Breast epithelium (tissue), 4 donors: ENCODE measurements at regions not wholly inside any gene's neighbourhood (a gene's known extent, or its start where the extent isn't known, plus 50 kb on each side); places are given as distances from the start of the nearest gene placed in this dataset.

Source experiments
- DNase-seq, 2 donors: peaks; one replicate each; pipeline ENCODE4 v3.0.0-alpha.2; 2019; ENCODE audit warnings: low spot score in 2 of 2
- H3K27ac ChIP-seq, 2 donors: fragments of 200-600 bp; sonication (generic) in 1 of 2; one replicate each; pipeline ENCODE4 v1.5.1; 2016 to 2019; ENCODE audit warnings: mild to moderate bottlenecking in 1 of 2
- H3K27me3 ChIP-seq, 2 donors: fragments of 200-600 bp; sonication (generic) in 1 of 2; one replicate each; pipeline versions ENCODE4 v1.5.1 to v1.6.0; 2017 to 2019; ENCODE audit warnings: control low read depth in 1 of 2, mild to moderate bottlenecking in 1 of 2
- H3K36me3 ChIP-seq: fragments of 200-600 bp; one replicate; pipeline ENCODE4 v1.5.1; 2019
- H3K4me1 ChIP-seq, 2 donors: fragments of 200-600 bp; sonication (generic); one replicate each; pipeline ENCODE4 v1.5.1; 2016 to 2019; ENCODE audit warnings: control low read depth in 1 of 2
- H3K4me3 ChIP-seq, 3 donors: fragments of 200-600 bp; sonication (generic); 1 replicate in 2 of 3; 2 replicates in 1 of 3; pipeline ENCODE4 v1.5.1; 2016 to 2019; ENCODE audit warnings: mild to moderate bottlenecking in 3 of 3, moderate library complexity in 2 of 3
- H3K9me3 ChIP-seq, 2 donors: fragments of 200-600 bp; sonication (generic) in 1 of 2; one replicate each; pipeline ENCODE4 v1.5.1; 2016 to 2019; ENCODE audit warnings: control low read depth in 1 of 2
- CTCF ChIP-seq, 3 donors: fragments of 450-650 bp; IDR thresholded peaks; one replicate each; pipeline ENCODE4 v1.5.1; 2016 to 2017; ENCODE audit warnings: antibody characterized with exemption in 3 of 3, mild to moderate bottlenecking in 3 of 3, moderate library complexity in 3 of 3
- POLR2A ChIP-seq: fragments of 450-650 bp; IDR thresholded peaks from one replicate; pipeline ENCODE4 v1.6.1; 2016; ENCODE audit warnings: antibody characterized with exemption, mild to moderate bottlenecking, moderate library complexity
- POLR2AphosphoS5 ChIP-seq, 3 donors: sonication (generic); formaldehyde crosslinking; IDR thresholded peaks; one replicate each; pipeline ENCODE4 v1.6.1; 2017; ENCODE audit warnings: antibody characterized with exemption in 3 of 3
- intact Hi-C: fragments of 100-400 bp; cut with DNase I; formaldehyde crosslinking; loops from one replicate; pipeline ENCODE4 v1.15.1; 2023; ENCODE audit warnings: low total_unique reads

- Histone ChIP-seq H3K4me1 (no peaks in the 10 kb centered on the region), H3K9me3 (peaks cover 0 to 5% of the 10 kb centered on the region in 2 donors), H3K36me3 (no peaks in the 10 kb centered on the region), H3K27ac (no peak overlapping the region), H3K27me3 (no peaks in the 10 kb centered on the region), H3K4me3 (no peak overlapping the region)
- intact Hi-C loops: no loop called here
- TF ChIP-seq POLR2AphosphoS5 (IDR thresholded peaks at IDR 0.05) (no peak), POLR2A (no peak), CTCF (IDR thresholded peaks at IDR 0.05) (no peak)
- DNase-seq: no peak
Measured at GRCh38 chr2:122367646-122368010, 612.2 kb downstream of the TSN start.

DNA sequence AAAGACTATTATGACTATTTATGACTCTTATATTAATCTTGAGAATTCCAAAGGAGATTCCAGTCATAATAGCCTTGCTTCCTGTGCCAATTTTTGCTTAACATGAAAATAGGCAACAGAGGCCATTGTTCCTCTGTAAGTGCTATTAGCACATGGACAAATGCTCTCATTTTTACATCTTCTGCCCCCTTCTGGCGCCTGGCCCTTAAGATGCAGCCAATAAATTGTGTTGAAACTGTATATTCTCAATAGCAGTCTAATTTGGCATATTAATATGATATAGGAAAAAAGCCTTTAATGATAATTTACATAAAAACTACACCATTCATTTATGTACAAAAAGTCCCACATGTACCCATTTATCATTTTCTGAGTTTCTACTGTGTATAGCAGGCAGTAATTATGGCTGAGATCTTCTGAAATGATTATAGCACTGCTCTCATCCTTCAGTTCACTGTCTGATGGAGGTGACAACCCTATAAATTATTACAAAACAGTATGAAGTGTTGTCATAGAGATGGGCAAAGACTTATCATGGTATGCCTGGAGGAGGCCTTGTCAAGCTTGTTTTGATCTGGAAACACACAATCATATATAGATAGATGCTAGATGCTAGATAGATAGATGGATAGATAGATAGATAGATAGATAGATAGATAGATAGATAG, 613.3 kb downstream of the TSN start:
- TF ChIP-seq CTCF (IDR thresholded peaks at IDR 0.05): no peak
- TF ChIP-seq POLR2A: no peak
- DNase-seq: no peak
- Histone ChIP-seq H3K4me3 (no peak overlapping the region), H3K27ac (no peak overlapping the region), H3K27me3 (no peaks in the 10 kb centered on the region), H3K9me3 (peaks cover 0 to 5% of the 10 kb centered on the region in 2 donors), H3K4me1 (no peaks in the 10 kb centered on the region), H3K36me3 (no peaks in the 10 kb centered on the region)
- intact Hi-C loops: no loop called here

DNA sequence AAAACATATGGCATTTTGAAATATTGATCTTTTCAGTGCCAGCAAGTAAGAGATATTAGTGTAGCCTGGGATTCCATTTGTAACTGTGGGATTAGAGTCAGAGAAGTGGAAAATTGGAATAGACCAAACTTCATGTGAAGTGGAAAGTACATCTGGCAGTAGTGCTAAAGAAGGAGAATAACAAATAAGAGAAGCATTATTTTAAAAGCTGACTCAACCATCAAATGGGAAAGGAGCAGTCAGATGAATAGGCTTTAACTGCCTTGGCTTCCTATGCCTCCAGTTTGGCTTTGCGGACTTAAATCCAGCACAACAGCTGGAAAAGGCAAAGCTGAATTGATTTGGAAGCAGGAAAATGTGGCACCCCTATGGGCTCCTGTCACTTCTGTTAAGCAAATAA, 623.1 kb downstream of the TSN start:
- Histone ChIP-seq H3K27me3 (no peaks in the 10 kb centered on the region), H3K9me3 (no peaks in the 10 kb centered on the region), H3K27ac (no peak overlapping the region), H3K4me3 (no peak overlapping the region), H3K36me3 (no peaks in the 10 kb centered on the region), H3K4me1 (no peaks in the 10 kb centered on the region)
- no peak for DNase-seq
- TF ChIP-seq CTCF (IDR thresholded peaks at IDR 0.05): no peak
- no peak for TF ChIP-seq POLR2AphosphoS5 (IDR thresholded peaks at IDR 0.05)
- no peak for TF ChIP-seq POLR2A
- intact Hi-C loops: no loop called here

DNA sequence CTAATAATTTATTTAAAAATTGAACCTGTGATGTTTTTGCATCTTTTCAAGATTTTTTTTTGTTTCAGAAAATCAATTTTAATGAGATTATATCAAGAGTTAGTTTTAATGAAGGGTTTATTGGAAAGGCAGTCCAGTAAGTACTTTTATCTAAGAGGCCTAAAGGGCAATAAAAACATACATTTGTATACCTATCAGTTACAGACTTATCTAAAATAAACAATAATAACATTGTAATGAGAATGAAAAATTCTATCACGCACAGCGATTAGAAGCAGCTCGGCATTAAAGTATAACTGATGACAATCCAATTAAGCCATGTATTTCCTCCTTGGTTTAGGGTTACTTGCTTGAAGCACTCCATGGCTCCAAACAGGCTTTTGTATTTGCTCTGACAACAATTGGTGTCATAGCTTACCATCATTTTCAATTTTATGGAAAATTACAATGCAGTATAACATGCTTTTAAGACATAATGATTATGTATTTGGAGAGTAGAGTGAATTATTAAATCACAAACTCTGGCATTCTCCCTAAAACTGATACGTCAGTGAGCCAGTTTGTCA, 629.4 kb downstream of the TSN start:
- no peak for TF ChIP-seq CTCF (IDR thresholded peaks at IDR 0.05)
- no peak for TF ChIP-seq POLR2A
- no peak overlapping the region for H3K4me3 ChIP-seq
- intact Hi-C loops: no loop called here
- no peaks in the 10 kb centered on the region for H3K4me1 ChIP-seq
- H3K9me3 ChIP-seq: peaks cover 7 to 24% of the 10 kb centered on the region in 2 donors
- H3K27ac ChIP-seq: no peak overlapping the region
- DNase-seq: no peak
- no peaks in the 10 kb centered on the region for H3K27me3 ChIP-seq
- H3K36me3 ChIP-seq: no peaks in the 10 kb centered on the region

DNA sequence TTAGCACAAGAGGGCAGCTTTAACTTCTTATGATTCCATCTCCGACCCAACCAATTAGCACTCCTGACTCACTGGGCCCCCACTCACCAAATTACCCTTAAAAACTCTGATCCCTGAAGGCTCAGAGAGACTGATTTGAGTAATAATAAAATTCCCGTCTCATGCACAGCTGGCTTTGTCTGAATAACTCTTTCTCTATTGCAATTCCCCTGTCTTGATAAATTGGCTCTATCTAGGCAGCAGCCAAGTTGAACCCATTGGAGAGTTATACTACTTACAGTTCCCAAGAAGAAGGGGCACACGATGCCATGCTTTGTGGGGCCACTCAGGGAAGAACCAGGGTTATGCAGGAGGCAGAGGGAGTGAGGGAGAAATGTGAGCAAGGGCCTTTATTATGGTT, 632.8 kb downstream of the TSN start:
- Histone ChIP-seq H3K27ac (no peak overlapping the region), H3K27me3 (no peaks in the 10 kb centered on the region), H3K4me1 (no peaks in the 10 kb centered on the region), H3K9me3 (peaks cover 7 to 24% of the 10 kb centered on the region in 2 donors), H3K4me3 (no peak overlapping the region), H3K36me3 (no peaks in the 10 kb centered on the region)
- intact Hi-C loops: no loop called here
- no peak for DNase-seq
- no peak for TF ChIP-seq POLR2AphosphoS5 (IDR thresholded peaks at IDR 0.05)
- TF ChIP-seq CTCF (IDR thresholded peaks at IDR 0.05): no peak
- no peak for TF ChIP-seq POLR2A
